Skeletal muscle cell (primary cell): ENCODE measurements at regions not wholly inside any gene's neighbourhood (a gene's known extent, or its start where the extent isn't known, plus 50 kb on each side); places are given as distances from the start of the nearest gene placed in this dataset.
"Not testable (repeated sequence)": the region's sequence is repeated elsewhere in the genome, so short reads cannot be mapped to it uniquely, and the experiment has no call there.

Experiments used
- DNase-seq: peaks from one replicate; pipeline ENCODE4 v3.0.0-alpha.2; 2010; ENCODE audit warnings: low read depth
- H3K4me3 ChIP-seq: 2 replicates; pipeline ENCODE4 v1.5.1; 2011; ENCODE audit warnings: low read depth, mild to moderate bottlenecking, control low read depth, low read length, moderate library complexity

- H3K4me3 ChIP-seq, DNase-seq: not testable (repeated sequence)
Measured at GRCh38 chr2:91780324-91780723, 3088.9 kb downstream of the RPIA start.

- H3K4me3 ChIP-seq, result peak overlapping the region; percentile 27
- not testable (repeated sequence) for DNase-seq
Measured at GRCh38 chr2:91809391-91809790, 3061.8 kb upstream of the TEKT4 start.

DNA sequence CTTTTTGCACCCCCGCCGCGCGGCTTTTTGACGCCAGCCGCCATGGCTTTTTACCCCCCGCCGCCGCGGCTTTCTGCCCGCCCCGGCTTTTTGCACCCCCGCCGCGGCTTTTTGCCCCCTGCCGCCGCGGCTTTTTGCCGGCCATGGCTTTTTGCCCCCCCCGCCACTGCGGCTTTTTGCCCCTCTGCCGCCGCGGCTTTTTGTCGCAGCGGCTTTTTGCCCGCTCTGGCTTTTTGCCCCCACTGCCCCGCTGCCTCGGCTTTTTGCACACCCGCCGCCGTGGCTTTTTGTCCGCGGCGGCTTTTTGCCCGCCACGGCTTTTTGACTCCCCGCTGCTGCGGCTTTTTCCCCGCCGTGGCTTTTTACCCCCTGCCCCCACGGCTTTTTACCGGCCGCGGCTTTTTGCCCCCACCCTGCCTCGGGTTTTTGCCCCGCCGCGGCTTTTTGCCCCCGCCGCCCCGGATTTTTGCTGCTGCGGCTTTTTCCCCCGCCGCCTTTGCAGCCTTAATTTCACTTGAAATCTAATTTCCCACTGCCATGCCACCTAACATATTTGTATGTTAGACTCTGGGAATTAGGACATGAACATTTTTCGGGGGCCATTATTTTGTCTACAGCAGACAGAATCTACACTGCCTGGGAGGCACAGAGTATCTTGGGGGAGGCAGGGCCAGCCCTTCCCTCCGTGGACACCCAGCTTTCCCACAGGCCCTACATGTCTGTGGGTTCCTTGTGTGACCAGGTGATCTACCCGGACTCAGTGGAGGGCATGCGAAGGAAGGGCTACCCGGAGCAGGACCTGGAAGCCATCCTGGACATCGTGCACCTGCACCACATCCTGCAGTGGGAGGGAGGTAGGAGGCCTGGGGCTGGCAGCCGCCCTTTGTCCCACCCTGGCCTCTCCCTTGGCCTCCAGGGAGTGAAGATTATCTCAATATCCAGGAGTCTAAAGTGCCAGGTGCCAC lies 3031.0 kb upstream of the TEKT4 start:
- peak overlapping the region; percentile 30 for H3K4me3 ChIP-seq

DNA sequence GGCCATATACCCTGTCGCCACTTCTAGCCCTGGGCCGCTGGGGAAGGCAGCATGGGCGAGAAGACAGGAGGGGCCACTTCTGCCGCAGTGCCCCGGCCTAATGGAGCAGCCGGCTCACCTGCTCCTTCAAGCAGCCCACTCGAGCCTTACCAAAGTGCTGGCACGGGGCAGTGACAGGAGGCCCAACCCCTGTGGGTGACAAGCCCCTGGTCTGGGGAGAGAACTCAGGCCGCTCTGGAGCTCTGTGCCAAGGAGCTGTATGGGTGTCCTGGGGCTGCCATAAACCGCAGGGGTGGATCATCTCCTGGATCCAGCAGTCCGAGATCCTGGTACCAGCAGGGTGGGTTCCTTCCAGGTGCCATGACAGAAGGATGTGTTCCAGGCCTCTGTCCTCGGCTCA lies 3029.0 kb upstream of the TEKT4 start:
- H3K4me3 ChIP-seq, DNase-seq: not testable (repeated sequence)

More for the DNA sequence above, 3031.0 kb upstream of the TEKT4 start:
- no peak for DNase-seq

GRCh38 chr2:91842913-91843312 lies 3028.3 kb upstream of the TEKT4 start:
- not testable (repeated sequence) for DNase-seq, H3K4me3 ChIP-seq

GRCh38 chr2:91843723-91844450 lies 3027.3 kb upstream of the TEKT4 start:
- DNase-seq, H3K4me3 ChIP-seq: not testable (repeated sequence)

- DNase-seq, H3K4me3 ChIP-seq: not testable (repeated sequence)
Measured at GRCh38 chr2:91844451-91844825, 3026.8 kb upstream of the TEKT4 start.

GRCh38 chr2:91846388-91846787 lies 3024.8 kb upstream of the TEKT4 start:
- DNase-seq, H3K4me3 ChIP-seq: not testable (repeated sequence)

DNA sequence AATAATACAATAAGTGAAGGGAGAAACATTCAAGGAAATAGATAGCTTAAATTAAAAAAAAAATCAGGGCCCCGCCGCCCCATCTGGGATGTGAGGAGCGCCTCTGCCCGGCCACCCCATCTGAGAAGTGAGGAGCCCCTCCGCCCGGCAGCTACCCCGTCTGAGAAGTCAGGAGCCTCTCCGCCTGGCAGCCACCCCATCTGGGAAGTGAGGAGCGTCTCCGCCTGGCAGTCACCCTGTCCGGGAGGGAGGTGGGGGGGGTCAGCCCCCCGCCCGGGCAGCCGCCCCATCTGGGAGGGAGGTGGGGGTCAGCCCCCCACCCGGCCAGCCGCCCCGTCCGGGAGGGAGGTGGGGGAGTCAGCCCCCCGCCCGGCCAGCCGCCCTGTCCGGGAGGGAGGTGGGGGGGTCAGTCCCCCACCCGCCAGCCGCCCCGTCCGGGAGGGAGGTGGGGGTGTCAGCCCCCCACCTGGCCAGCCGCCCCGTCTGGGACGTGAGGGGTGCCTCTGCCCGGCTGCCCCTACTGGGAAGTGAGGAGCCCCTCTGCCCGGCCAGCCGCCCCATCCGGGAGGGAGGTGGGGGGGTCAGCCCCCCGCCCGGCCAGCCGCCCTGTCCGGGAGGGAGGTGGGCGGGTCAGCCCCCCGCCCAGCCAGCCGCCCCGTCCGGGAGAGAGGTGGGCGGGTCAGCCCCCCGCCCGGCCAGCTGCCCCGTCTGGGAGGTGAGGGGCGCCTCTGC lies 3019.4 kb upstream of the TEKT4 start:
- H3K4me3 ChIP-seq, DNase-seq: not testable (repeated sequence)

DNA sequence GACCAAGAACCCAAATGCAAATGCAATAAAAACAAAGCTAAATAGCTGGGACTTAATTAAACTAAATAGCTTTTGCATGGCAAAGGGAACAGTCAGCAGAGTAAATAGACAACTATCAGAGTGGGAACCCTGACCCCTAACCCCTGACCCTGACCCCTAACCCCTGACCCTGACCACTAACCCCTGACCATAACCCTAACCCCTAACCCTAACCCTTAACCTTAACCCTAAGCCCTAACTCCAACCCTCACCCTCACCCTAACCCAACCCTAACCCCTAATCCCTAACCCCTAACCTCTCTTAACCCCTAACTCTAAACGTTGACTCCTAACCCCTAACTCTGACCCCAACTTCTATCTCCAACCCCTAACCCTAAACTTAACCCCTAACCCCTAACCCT lies 3014.3 kb upstream of the TEKT4 start:
- not testable (repeated sequence) for H3K4me3 ChIP-seq, DNase-seq

GRCh38 chr2:91857711-91858110 lies 3013.5 kb upstream of the TEKT4 start:
- not testable (repeated sequence) for H3K4me3 ChIP-seq, DNase-seq

- not testable (repeated sequence) for H3K4me3 ChIP-seq, DNase-seq
Measured at GRCh38 chr2:91871716-91872115, 2999.5 kb upstream of the TEKT4 start.

GRCh38 chr2:91873416-91873815 lies 2997.8 kb upstream of the TEKT4 start:
- DNase-seq, H3K4me3 ChIP-seq: not testable (repeated sequence)

- H3K4me3 ChIP-seq, DNase-seq: not testable (repeated sequence)
Measured at GRCh38 chr2:91877658-91878210, 2993.5 kb upstream of the TEKT4 start.

DNA sequence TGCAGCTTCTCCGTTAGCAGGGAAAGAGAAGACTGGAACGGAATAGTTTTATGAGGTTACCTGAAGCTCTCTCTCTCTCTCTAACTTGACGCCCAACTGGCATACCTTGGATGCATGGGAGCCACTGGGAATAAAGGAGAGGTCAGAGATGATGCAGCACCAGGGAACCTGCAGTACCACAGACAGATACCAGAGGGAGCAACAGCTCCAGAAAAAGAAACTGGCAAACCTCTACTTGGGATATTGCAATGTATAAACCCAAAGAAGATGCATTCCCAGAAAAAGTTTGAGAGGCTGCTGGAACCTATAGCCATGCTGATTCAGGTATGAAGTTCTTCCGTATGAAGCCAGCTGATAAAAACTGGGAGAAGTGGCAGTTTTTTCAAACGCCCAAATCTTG lies 2976.1 kb upstream of the TEKT4 start:
- DNase-seq, H3K4me3 ChIP-seq: not testable (repeated sequence)

DNA sequence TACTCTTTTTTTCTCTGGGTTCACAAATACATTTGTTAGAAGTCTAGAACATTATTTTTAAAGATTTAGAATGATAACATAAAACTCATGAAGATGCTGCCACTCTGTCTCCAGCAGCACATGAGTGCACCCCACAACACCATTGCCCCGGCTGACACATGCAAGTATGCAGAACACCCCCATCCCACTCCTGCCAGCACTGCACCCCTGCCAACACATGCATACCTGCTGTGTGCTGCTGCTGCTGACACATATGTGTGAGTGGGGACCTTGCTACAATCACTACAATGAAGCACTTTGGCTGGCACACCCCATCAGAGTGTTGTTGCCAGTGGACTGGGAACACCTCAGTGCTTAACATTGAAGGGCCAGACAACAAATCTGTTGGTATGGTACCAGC lies 2953.6 kb upstream of the TEKT4 start:
- not testable (repeated sequence) for DNase-seq, H3K4me3 ChIP-seq
